H9 (cell line): ENCODE measurements at regions not wholly inside any gene's neighbourhood (a gene's known extent, or its start where the extent isn't known, plus 50 kb on each side); places are given as distances from the start of the nearest gene placed in this dataset.

Source experiments
- DNase-seq: peaks from one replicate; pipeline ENCODE4 v3.0.0-alpha.2; 2017
- H2AFZ ChIP-seq: one replicate; pipeline ENCODE4 v1.6.1; 2013; ENCODE audit warnings: mild to moderate bottlenecking, low read length, control low read depth, moderate library complexity
- H2AK5ac ChIP-seq: 2 replicates; pipeline ENCODE4 v1.6.1; 2013; ENCODE audit warnings: low read length, control low read depth, mixed read lengths; ENCODE audit not compliant: insufficient read length
- H2BK120ac ChIP-seq: one replicate; pipeline ENCODE4 v1.6.1; 2013; ENCODE audit warnings: low read depth, mild to moderate bottlenecking, low read length, control low read depth, inconsistent platforms; ENCODE audit not compliant: poor library complexity, severe bottlenecking
- H2BK12ac ChIP-seq: 2 replicates; pipeline ENCODE4 v1.6.1; 2013; ENCODE audit warnings: low read length, control low read depth, mixed read lengths, low read depth; ENCODE audit not compliant: insufficient read length
- H2BK15ac ChIP-seq: 2 replicates; pipeline ENCODE4 v1.6.1; 2013; ENCODE audit warnings: low read depth, low read length, control low read depth
- H2BK20ac ChIP-seq: one replicate; pipeline ENCODE4 v1.6.1; 2013; ENCODE audit warnings: low read depth, mild to moderate bottlenecking, low read length, control low read depth, inconsistent platforms; ENCODE audit not compliant: poor library complexity, severe bottlenecking
- H2BK5ac ChIP-seq: 2 replicates; pipeline ENCODE4 v1.6.1; 2013; ENCODE audit warnings: low read length, control low read depth, mixed read lengths; ENCODE audit not compliant: insufficient read length
- H3K14ac ChIP-seq: 2 replicates; pipeline ENCODE4 v1.6.1; 2013; ENCODE audit warnings: low read length, control low read depth; ENCODE audit not compliant: insufficient read depth
- H3K18ac ChIP-seq: 2 replicates; pipeline ENCODE4 v1.6.1; 2013; ENCODE audit warnings: low read depth, mild to moderate bottlenecking, mixed read lengths, low read length, control low read depth; ENCODE audit not compliant: insufficient read length
- H3K23ac ChIP-seq: 2 replicates; pipeline ENCODE4 v1.6.1; 2013; ENCODE audit warnings: low read length, control low read depth, mixed read lengths, low read depth; ENCODE audit not compliant: insufficient read length
- H3K23me2 ChIP-seq: 2 replicates; pipeline ENCODE4 v1.6.1; 2013; ENCODE audit warnings: low read depth, mild to moderate bottlenecking, mixed read lengths, low read length, control low read depth; ENCODE audit not compliant: insufficient read length, poor library complexity, severe bottlenecking
- H3K27ac ChIP-seq: 2 replicates; pipeline ENCODE4 v1.5.1; 2013; ENCODE audit warnings: low read length, control low read depth, mixed read lengths, low read depth; ENCODE audit not compliant: insufficient read length
- H3K27me3 ChIP-seq: 2 replicates; pipeline ENCODE4 v1.6.1; 2013; ENCODE audit warnings: low read length, control low read depth, inconsistent platforms; ENCODE audit not compliant: insufficient read depth
- H3K4ac ChIP-seq: 2 replicates; pipeline ENCODE4 v1.6.1; 2013; ENCODE audit warnings: low read depth, mild to moderate bottlenecking, control low read depth, inconsistent platforms, low read length, moderate library complexity
- H3K4me1 ChIP-seq: 2 replicates; pipeline ENCODE4 v1.6.1; 2013; ENCODE audit warnings: low read length, control low read depth, inconsistent platforms; ENCODE audit not compliant: insufficient read depth
- H3K4me2 ChIP-seq: 2 replicates; pipeline ENCODE4 v1.6.1; 2013; ENCODE audit warnings: low read length, control low read depth, mixed read lengths; ENCODE audit not compliant: insufficient read length, insufficient read depth
- H3K56ac ChIP-seq: 2 replicates; pipeline ENCODE4 v1.6.1; 2013; ENCODE audit warnings: low read depth, mild to moderate bottlenecking, mixed read lengths, low read length, control low read depth; ENCODE audit not compliant: insufficient read length
- H3K79me1 ChIP-seq: 2 replicates; pipeline ENCODE4 v1.6.1; 2013; ENCODE audit warnings: low read depth, mild to moderate bottlenecking, moderate library complexity, low read length, control low read depth, inconsistent platforms; ENCODE audit not compliant: insufficient read depth, poor library complexity, severe bottlenecking
- H3K79me2 ChIP-seq: 2 replicates; pipeline ENCODE4 v1.6.1; 2013; ENCODE audit warnings: low read length, control low read depth, inconsistent platforms; ENCODE audit not compliant: insufficient read depth
- H3K9ac ChIP-seq: 2 replicates; pipeline ENCODE4 v1.6.1; 2013; ENCODE audit warnings: low read length, control low read depth, mixed read lengths; ENCODE audit not compliant: insufficient read length; ENCODE audit errors: extremely low read depth
- H3K9me3 ChIP-seq: one replicate; pipeline ENCODE4 v1.6.1; 2013; ENCODE audit warnings: low read depth, low read length, inconsistent platforms; ENCODE audit not compliant: control insufficient read depth
- H3T11ph ChIP-seq: one replicate; pipeline ENCODE4 v1.6.1; 2013; ENCODE audit warnings: mild to moderate bottlenecking, low read length, control low read depth, inconsistent platforms
- H4K20me1 ChIP-seq: one replicate; pipeline ENCODE4 v1.6.1; 2013; ENCODE audit not compliant: control insufficient read depth, insufficient read length, insufficient read depth
- H4K5ac ChIP-seq: 2 replicates; pipeline ENCODE4 v1.6.1; 2013; ENCODE audit warnings: low read depth, mild to moderate bottlenecking, mixed read lengths, low read length, control low read depth; ENCODE audit not compliant: insufficient read length
- H4K8ac ChIP-seq: replicated peaks from 2 replicates; pipeline ENCODE4 v1.6.1; 2013; ENCODE audit warnings: low read length, control low read depth, mixed read lengths, low read depth; ENCODE audit not compliant: insufficient read length
- H4K91ac ChIP-seq: 2 replicates; pipeline ENCODE4 v1.6.1; 2013; ENCODE audit warnings: low read depth, mild to moderate bottlenecking, moderate library complexity, mixed read lengths, low read length, control low read depth; ENCODE audit not compliant: insufficient read length
- H3K27ac Mint-ChIP-seq, 3 experiments: 2 replicates in 2 of 3; 3 replicates in 1 of 3; pipeline ENCODE4 v1.8.0; 2020 to 2021; ENCODE audit warnings: mixed read lengths in 3 of 3, mild to moderate bottlenecking in 1 of 3, moderate library complexity in 1 of 3
- H3K27me3 Mint-ChIP-seq: 2 replicates; pipeline ENCODE4 v1.8.0; 2021; ENCODE audit warnings: low read depth, mild to moderate bottlenecking, moderate library complexity, mixed read lengths
- H3K36me3 Mint-ChIP-seq, 3 experiments: 2 replicates in 2 of 3; 3 replicates in 1 of 3; pipeline ENCODE4 v1.8.0; 2020 to 2021; ENCODE audit warnings: low read depth in 3 of 3, mixed read lengths in 3 of 3; ENCODE audit not compliant: insufficient read depth in 1 of 3
- H3K4me1 Mint-ChIP-seq, 2 experiments: 2 replicates each; pipeline ENCODE4 v1.8.0; 2020; ENCODE audit warnings: mixed read lengths in 2 of 2
- H3K4me3 Mint-ChIP-seq, 2 experiments: 2 replicates in 1 of 2; 3 replicates in 1 of 2; pipeline ENCODE4 v1.8.0; 2020 to 2021; ENCODE audit warnings: mild to moderate bottlenecking in 2 of 2, mixed read lengths in 2 of 2, moderate library complexity in 1 of 2
- H3K9me3 Mint-ChIP-seq, 2 experiments: 2 replicates in 1 of 2; 3 replicates in 1 of 2; pipeline ENCODE4 v1.8.0; 2020; ENCODE audit warnings: mild to moderate bottlenecking in 2 of 2, mixed read lengths in 2 of 2, moderate library complexity in 1 of 2
- WGBS: extraction: QIAGEN DNeasy Blood & Tissue Kit; methylation state at CpG from one replicate; pipeline ENCODE4 v1.1.7; 2013; ENCODE audit warnings: missing lambda C conversion rate, low lambda C conversion rate, mixed read lengths; ENCODE audit not compliant: insufficient read length; ENCODE audit errors: extremely low coverage; 5-methylcytosine and 5-hydroxymethylcytosine counted together
- TF ChIP-seq, protein P1 (sequence below): fragments of 200-600 bp; sonication (generic); conservative IDR thresholded peaks from 3 replicates; pipeline ENCODE4 v1.8.0; 2021; ENCODE audit warnings: antibody characterized with exemption, mild to moderate bottlenecking

- Mint-ChIP-seq H3K36me3 (peaks cover 0 to 2% (median 0%) of the 10 kb centered on the region in 3 experiments; a peak in 1 of 7 replicates), H3K9me3 (peaks cover 0 to 3% of the 10 kb centered on the region in 2 experiments; a peak in 1 of 5 replicates), H3K4me1 (peaks cover 6 to 7% of the 10 kb centered on the region in 2 experiments), H3K27ac (no peak overlapping the region), H3K27me3 (no peaks in the 10 kb centered on the region), H3K4me3 (no peak overlapping the region)
- no peak overlapping the region for H2AFZ ChIP-seq
- H3K23me2 ChIP-seq, result no peaks in the 10 kb centered on the region
- H3K4me2 ChIP-seq, result no peak overlapping the region
- no peak overlapping the region for H3K9ac ChIP-seq
- no peak overlapping the region for H3K27ac ChIP-seq
- no peak overlapping the region for H3K56ac ChIP-seq
- no peaks in the 10 kb centered on the region for H3K27me3 ChIP-seq
- H3K14ac ChIP-seq, result no peak overlapping the region; the same call in 1 of the 2 replicates
- H3K4ac ChIP-seq, result no peak overlapping the region
- H2BK20ac ChIP-seq, result no peak overlapping the region
- DNase-seq, result no peak
- no peak overlapping the region for H2BK12ac ChIP-seq
- H3T11ph ChIP-seq, result no peak overlapping the region
- H2BK15ac ChIP-seq, result no peak overlapping the region
- TF ChIP-seq, protein P1, sequence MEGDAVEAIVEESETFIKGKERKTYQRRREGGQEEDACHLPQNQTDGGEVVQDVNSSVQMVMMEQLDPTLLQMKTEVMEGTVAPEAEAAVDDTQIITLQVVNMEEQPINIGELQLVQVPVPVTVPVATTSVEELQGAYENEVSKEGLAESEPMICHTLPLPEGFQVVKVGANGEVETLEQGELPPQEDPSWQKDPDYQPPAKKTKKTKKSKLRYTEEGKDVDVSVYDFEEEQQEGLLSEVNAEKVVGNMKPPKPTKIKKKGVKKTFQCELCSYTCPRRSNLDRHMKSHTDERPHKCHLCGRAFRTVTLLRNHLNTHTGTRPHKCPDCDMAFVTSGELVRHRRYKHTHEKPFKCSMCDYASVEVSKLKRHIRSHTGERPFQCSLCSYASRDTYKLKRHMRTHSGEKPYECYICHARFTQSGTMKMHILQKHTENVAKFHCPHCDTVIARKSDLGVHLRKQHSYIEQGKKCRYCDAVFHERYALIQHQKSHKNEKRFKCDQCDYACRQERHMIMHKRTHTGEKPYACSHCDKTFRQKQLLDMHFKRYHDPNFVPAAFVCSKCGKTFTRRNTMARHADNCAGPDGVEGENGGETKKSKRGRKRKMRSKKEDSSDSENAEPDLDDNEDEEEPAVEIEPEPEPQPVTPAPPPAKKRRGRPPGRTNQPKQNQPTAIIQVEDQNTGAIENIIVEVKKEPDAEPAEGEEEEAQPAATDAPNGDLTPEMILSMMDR, result no peak
- H2BK5ac ChIP-seq, result no peak overlapping the region
- no CpG with 5 or more reads among the region's 4 CpGs for WGBS
- H2AK5ac ChIP-seq, result no peak overlapping the region
- H4K5ac ChIP-seq, result no peak overlapping the region
- no peak overlapping the region for H3K23ac ChIP-seq
- H3K79me2 ChIP-seq, result no peaks in the 10 kb centered on the region
- no peaks in the 10 kb centered on the region for H3K79me1 ChIP-seq
- H4K8ac ChIP-seq, result no peak overlapping the region
- H4K20me1 ChIP-seq, result no peaks in the 10 kb centered on the region
- H3K9me3 ChIP-seq, result no peaks in the 10 kb centered on the region
- H2BK120ac ChIP-seq, result no peak overlapping the region
- no peak overlapping the region for H3K18ac ChIP-seq
- no peak overlapping the region for H4K91ac ChIP-seq
- H3K4me1 ChIP-seq, result no peaks in the 10 kb centered on the region
Measured at GRCh38 chr11:116328391-116328790, 444.4 kb downstream of the BUD13 start.
